GM06990 (cell line): ENCODE measurements at regions not wholly inside any gene's neighbourhood (a gene's known extent, or its start where the extent isn't known, plus 50 kb on each side); places are given as distances from the start of the nearest gene placed in this dataset.

Source experiments
- DNase-seq: peaks from one replicate; pipeline ENCODE4 v3.0.0-alpha.2; 2011; ENCODE audit not compliant: insufficient read length; ENCODE audit errors: extremely low read depth
- H3K27me3 ChIP-seq: replicated peaks from 2 replicates; pipeline ENCODE4 v1.6.0; 2011; ENCODE audit warnings: low read length; ENCODE audit not compliant: control insufficient read depth, insufficient read depth
- H3K36me3 ChIP-seq: 2 replicates; pipeline ENCODE4 v1.5.1; 2011; ENCODE audit warnings: low read length; ENCODE audit not compliant: control insufficient read depth, insufficient read depth
- H3K4me3 ChIP-seq: replicated peaks from 2 replicates; pipeline ENCODE4 v1.5.1; 2011; ENCODE audit warnings: low read depth, mild to moderate bottlenecking, control low read depth, low read length
- TF ChIP-seq, protein P1 (sequence below): IDR thresholded peaks from 2 replicates; pipeline ENCODE4 v1.5.1; 2011; ENCODE audit warnings: low read length, control low read depth, mild to moderate bottlenecking, inconsistent platforms; ENCODE audit not compliant: insufficient read depth, poor library complexity, severe bottlenecking

DNA sequence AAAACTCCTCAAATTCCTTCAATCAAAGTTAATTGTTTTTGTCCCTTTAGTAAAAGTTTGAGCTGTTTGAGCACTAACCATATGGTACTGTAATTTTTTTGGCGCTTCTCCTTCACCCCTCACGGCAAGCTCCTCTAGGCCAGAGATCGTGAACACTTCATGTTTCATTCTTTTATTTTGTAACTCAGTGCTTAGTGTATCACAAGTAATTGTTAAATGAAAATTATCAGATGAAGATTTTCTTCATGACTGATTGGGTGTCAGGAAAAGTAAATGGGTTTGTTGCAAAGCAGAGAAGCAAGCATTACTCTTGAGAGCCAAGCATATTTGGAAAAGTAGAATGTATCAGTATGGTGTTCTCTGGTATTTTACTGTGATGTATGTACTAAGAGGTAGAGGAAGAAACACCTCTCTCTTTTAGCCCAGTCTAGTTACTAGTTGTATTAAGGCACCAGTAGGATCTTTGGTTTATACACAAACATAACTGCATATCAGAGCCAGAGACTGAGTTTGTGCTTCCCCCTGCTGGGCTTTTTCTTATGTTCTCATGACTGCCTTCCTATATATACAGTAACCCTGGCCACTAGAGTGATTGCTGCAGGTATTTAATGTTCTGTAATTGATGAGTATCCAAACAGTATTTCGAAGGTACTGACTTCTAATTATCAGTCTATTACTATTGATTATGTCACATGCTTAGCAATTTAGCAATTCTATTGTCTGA lies 202.3 kb upstream of the KLHL1 start:
- no peaks in the 10 kb centered on the region for H3K36me3 ChIP-seq
- no peaks in the 10 kb centered on the region for H3K27me3 ChIP-seq
- DNase-seq: no peak
- H3K4me3 ChIP-seq: no peak overlapping the region
- TF ChIP-seq, protein P1, sequence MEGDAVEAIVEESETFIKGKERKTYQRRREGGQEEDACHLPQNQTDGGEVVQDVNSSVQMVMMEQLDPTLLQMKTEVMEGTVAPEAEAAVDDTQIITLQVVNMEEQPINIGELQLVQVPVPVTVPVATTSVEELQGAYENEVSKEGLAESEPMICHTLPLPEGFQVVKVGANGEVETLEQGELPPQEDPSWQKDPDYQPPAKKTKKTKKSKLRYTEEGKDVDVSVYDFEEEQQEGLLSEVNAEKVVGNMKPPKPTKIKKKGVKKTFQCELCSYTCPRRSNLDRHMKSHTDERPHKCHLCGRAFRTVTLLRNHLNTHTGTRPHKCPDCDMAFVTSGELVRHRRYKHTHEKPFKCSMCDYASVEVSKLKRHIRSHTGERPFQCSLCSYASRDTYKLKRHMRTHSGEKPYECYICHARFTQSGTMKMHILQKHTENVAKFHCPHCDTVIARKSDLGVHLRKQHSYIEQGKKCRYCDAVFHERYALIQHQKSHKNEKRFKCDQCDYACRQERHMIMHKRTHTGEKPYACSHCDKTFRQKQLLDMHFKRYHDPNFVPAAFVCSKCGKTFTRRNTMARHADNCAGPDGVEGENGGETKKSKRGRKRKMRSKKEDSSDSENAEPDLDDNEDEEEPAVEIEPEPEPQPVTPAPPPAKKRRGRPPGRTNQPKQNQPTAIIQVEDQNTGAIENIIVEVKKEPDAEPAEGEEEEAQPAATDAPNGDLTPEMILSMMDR: peak; percentile 23

DNA sequence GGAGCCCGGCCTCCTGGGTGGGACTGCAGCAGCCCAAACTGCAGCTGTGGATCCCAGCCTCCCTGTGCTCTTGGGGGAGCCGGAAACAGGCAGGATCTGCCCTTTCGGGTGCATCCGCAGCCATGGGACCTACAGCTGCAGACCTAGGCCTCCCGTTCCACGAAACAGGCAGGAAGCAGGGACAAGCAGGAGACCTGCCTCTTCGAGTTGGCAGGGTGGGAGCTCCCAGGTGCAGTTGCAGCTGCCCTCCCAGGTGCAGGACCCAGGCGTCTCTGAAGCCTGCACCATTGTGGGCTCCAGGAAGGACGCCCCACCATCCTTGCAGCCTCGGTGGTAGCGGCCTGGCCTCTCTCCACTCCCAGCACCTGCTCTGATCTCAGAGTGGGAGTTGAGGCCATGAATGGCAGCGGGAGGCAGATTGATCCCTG lies 189.0 kb upstream of the KLHL1 start:
- DNase-seq: no peak
- Histone ChIP-seq H3K4me3 (no peak overlapping the region), H3K36me3 (no peaks in the 10 kb centered on the region), H3K27me3 (no peaks in the 10 kb centered on the region)
- TF ChIP-seq, protein P1: no peak

DNA sequence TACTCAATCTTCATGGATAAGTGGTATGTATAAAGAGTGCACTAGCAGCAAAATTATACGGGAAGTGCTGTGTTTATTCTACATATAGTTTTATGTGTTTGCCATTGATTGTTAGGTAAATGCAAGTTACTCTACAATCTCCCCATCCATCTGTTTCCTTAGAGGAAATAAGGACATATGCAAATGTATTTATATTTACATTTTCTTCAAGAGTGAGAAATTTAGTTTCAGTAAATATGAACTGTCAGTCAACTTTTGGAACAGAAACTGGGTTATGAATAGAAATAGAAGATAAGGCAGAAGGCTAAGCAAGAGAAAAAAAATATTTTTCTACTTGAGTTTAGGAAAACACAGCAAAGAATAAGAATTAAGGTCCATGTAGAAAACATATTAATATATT lies 176.1 kb upstream of the KLHL1 start:
- no peaks in the 10 kb centered on the region for H3K27me3 ChIP-seq
- H3K36me3 ChIP-seq: no peaks in the 10 kb centered on the region
- TF ChIP-seq, protein P1: no peak
- no peak overlapping the region for H3K4me3 ChIP-seq
- DNase-seq: no peak

DNA sequence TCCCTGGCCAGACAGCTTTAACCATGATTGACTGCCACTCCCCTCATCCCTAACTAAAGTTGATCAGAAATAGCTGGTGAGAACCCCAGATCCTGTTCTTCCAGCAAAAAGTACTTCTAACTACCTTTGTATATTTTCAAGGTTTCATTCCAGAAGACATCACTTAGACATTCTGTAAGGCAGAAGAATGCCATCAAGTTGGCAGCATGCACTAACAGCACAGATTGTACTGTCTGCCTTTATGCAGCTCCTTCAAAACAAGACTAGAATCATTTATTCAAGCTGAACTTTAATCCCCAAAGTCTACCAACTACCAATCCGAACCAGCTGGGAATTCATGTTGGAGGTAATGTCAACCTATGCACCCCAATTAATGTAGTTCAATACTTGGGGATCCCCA lies 167.6 kb upstream of the KLHL1 start:
- Histone ChIP-seq H3K4me3 (no peak overlapping the region), H3K27me3 (no peaks in the 10 kb centered on the region), H3K36me3 (no peaks in the 10 kb centered on the region)
- TF ChIP-seq, protein P1: no peak
- no peak for DNase-seq

DNA sequence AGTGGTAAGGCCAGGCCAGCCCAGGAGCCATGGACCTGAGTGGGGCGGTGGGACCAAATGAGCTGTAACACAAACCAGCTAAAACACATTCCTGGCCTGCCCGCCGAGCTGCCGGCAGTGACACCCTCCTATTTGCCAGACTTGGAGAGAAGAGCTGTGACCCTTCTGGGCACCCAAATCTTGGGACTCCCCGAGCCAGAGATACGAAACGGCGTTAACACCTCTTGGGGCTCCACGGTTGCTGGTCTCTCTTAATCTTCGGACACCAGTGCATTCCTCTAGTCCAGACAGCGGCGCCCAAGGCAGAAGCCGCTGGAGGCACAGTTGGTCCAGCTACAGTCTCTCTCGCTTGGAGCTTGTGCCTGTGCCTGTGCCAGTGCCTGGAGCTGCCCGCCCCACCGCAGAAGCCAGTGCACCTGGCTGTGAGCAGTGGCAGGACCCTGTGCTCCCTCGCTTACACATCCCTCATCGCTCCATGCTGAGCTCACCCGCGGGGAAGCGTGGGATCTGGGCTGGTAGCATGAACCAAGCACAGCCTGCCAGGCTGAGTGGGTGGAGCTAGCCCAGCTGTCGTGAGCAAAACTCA lies 147.2 kb upstream of the KLHL1 start:
- Histone ChIP-seq H3K36me3 (no peaks in the 10 kb centered on the region), H3K4me3 (no peak overlapping the region), H3K27me3 (no peaks in the 10 kb centered on the region)
- no peak for DNase-seq
- TF ChIP-seq, protein P1: no peak

DNA sequence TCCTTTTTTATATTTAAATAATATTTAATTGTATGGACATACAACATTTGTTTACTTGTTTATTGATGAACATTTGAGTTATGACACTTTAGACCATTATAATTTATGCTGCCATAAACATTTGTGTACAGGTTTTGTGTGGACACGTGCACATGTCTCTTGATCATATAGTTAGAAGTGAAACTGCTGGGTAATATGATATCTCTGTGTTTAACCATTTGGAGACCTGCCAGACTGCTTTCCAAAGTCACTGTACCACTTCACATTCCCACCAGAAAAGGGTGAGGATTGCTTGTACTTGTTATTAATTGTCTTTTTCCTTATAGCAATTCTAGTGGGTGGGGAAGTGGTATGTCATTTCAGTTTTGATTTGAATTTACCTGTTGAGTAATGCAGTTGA lies 145.6 kb upstream of the KLHL1 start:
- no peaks in the 10 kb centered on the region for H3K36me3 ChIP-seq
- no peak overlapping the region for H3K4me3 ChIP-seq
- no peaks in the 10 kb centered on the region for H3K27me3 ChIP-seq
- TF ChIP-seq, protein P1: no peak
- no peak for DNase-seq
